ENCODE measurements at regions not wholly inside any gene's neighbourhood (a gene's known extent, or its start where the extent isn't known, plus 50 kb on each side); places are given as distances from the start of the nearest gene placed in this dataset.

GRCh38 chr22:27617214-27617881, 184.2 kb downstream of the MN1 start:
- no peak for DNase-seq

- DNase-seq, result no peak
Observed at GRCh38 chr22:27620367-27621154, 181.0 kb downstream of the MN1 start.

GRCh38 chr22:27621486-27622070, 180.0 kb downstream of the MN1 start:
- no peak for DNase-seq

DNA sequence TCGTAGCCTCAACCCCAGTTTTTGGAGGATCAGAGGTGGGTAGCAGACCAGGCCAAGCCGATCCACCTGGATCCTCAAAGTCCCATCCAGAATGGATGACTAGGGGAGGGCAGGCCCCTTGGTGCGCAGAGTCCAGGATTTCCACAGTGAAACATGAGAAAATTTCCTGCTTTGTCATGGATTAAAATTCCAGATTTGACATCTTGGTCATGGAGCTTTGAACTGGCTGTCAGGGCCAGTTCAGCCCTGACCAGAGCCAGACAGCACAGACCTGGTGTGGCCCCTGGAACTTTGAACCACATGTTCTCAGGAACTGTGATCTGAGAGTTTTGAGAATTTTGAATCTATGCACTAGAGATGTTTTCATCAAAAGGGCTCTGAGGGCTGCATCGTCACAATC, 177.5 kb downstream of the MN1 start:
- DNase-seq, result no peak

DNA sequence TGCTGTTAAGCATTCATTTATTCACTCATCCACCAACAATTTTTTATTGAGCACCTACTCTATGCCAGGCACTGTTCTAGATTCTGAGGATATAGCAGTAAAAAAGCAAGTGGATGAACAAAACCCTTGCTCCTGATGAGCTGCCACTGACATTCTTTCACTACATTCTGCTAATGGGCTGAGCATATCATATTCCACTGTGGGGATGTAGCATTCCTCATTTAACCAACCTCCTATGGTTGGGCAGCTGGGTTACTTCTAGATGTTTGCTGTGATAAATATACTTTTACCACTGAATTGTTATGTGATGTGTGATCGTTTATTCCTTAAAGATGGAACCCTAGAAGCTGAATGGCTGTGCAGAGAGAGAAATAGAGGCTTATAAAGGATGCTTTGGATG, 176.9 kb downstream of the MN1 start:
- no peak for DNase-seq

- no peak for DNase-seq
Observed at GRCh38 chr22:27625769-27626674, 175.5 kb downstream of the MN1 start.

GRCh38 chr22:27626675-27627443, 174.7 kb downstream of the MN1 start:
- no peak for DNase-seq

DNA sequence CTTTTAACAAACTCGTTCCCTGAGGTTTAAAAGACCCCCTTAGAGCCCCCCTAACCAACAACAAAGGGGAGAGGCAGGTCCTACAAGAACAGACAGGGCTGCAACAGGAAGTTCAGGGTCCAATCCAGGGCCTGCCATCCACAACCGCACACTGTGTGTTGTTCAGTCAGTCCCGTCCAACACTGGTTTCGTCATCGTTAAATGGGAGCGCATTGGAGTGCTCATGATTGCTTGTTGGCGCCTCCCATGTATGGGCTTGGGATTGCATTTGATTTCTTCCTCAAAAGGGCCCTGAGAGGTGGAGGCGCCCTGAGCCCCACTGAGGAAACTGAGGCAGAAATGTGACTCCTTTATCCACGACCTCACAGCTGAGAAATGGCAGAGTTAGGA, 174.1 kb downstream of the MN1 start:
- DNase-seq, result no peak

GRCh38 chr22:27627901-27628300, 173.7 kb downstream of the MN1 start:
- no peak for DNase-seq

DNA sequence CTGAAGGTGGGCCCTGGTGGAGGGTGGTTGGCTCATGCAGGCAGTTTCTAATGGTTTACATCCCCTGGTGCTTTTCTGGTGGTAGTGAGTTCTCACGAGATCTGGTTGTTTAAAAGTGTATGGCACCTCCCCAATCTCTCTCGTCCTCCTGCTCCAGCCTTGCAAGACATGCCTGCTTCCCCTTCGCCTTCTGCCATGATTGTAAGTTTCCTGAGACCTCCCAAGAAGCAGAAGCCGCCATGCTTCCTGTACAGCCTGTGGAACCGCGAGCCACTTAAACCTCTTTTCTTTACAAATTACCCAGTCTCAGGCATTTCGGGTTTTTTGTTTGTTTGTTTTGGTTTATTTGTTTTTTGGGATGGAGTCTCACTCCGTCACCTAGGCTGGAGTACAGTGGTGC, 173.2 kb downstream of the MN1 start:
- DNase-seq, result no peak

DNA sequence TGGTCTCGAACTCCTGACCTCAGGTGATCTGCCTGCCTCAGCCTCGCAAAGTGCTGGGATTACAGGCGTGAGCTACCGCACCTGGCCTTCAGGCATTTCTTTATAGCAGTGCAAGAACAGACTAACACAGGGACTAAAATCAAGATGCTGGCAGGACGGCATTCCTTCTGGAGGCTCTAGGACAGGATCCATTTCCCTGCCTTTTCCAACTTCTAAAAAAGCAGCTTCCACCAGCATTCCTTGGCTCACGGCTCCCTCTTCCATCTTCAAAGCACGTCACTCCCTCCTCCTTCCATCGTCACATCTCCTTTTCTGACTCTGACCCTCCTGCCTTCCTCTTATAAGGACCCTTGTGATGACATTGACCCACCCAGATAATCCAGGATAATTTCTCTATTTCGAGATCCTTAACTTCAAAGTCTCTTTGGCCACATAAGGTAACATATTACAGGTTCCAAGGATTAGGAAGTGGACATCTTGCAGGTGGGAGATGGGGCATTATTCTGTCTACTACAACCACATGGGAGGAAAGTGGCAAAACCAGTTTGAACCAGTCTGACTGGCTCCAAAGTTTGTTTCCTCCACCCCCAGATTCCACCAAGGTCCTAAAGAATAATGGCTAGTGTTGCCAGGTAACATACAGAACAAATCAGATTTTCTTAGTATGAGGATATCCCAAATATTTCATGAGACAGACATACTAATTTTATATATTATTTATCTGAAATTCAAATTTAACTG, 172.5 kb downstream of the MN1 start:
- no peak for DNase-seq

GRCh38 chr22:27629908-27630673, 171.5 kb downstream of the MN1 start:
- DNase-seq, result no peak

DNA sequence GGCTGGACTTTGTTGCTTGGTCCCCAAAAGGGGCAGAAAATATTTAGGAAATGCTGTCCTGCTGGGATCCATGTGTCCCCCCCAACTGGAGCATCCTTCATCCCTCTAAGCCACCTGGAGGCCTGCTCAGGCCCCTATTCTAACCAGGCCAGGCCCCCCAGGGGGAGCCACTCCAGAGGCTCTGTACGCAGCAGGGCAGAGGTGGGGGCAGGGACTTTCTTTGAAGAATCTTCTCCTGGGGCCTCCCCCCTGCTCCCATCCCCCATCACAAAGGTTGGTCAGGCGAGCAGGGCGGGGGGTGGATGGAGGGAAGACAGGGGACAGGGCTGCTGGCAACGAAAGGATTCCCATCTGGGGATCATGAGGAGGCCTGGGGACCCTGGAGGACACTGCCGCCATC, 170.8 kb downstream of the MN1 start:
- no peak for DNase-seq

GRCh38 chr22:27631641-27632040, 169.9 kb downstream of the MN1 start:
- DNase-seq, result no peak

GRCh38 chr22:27632451-27633295, 168.9 kb downstream of the MN1 start:
- DNase-seq, result no peak

DNA sequence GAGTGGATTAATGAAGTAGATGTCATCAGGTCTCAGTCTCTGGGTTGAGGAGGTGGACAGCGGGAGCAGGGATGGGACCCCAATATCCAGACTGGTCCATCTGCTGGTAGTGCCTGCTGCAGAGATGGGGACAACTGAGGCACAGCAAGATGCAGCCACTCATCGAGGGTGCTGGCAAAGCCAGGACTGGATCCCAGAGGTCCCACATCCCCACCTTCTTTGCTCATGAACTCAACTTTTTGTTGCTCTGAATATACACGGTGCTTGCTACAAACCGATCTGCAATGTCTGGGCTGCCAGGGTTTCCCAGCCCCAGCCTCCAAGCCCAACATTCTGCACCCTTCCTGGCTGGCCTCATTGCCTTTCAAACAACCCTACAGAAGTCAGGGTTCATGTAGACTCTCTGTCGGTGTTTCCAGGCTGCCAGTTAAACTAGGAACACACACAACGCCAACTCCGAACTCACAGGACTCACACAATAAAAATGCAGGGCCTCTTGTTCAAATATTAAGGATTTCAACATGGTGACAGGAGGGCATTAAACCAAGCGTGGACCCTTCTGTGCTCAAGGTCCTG, 168.2 kb downstream of the MN1 start:
- no peak for DNase-seq

GRCh38 chr22:27634043-27634740, 167.4 kb downstream of the MN1 start:
- no peak for DNase-seq

DNA sequence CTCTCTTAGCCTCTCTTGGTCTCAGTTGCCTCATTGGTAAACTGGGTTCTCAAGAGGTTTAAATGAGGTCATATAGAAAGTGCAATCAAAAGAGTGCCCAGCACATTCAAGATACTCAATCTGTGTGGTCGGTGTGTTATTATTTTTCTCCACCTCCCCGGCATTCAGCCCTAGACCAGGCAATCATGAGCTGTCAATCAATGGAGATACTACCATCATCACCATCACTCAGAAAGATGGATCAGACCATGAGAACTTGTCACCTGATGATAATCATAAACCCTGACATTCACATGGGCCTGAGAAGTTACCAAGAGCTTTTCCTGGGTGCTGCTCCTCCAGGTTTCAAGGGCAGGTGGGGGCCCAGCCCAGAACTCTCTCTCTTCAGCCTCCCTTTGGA, 166.1 kb downstream of the MN1 start:
- DNase-seq, result no peak

DNA sequence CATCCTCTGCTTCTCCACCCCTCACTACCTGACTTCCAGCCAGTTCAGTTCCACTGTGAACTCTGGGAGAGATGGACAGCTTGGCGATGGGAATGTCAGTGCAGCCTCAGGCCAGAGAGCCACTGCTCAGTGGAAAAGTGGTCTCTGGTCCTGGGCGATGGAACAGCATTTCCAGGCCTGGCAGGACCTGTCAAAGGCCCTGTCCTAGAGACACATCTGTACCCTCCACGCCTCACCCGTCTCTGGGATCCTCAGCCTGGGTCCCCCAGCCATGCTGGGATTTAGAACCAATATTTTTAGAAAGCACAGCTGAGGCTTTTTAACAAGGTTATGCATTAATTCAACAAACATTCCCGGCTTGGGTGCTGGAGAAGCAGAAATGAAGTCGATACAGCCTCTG, 165.7 kb downstream of the MN1 start:
- DNase-seq, result no peak

Measured in NCI-H2081 treated with DMSO at 0.1 percent for 48 hours (cell line).